Right atrium auricular region (tissue), 2 donors: ENCODE measurements at regions not wholly inside any gene's neighbourhood (a gene's known extent, or its start where the extent isn't known, plus 50 kb on each side); places are given as distances from the start of the nearest gene placed in this dataset.
A peak's percentile ranks its signal among the peaks of the same experiment; 100 is the strongest.

Source experiments
- DNase-seq: peaks from one replicate; pipeline ENCODE4 v3.0.0-alpha.2; 2019; ENCODE audit warnings: low spot score
- H3K27ac ChIP-seq, 2 donors: fragments of 200-600 bp; sonication (generic); 1 replicate in 1 of 2; 2 replicates in 1 of 2; pipeline ENCODE4 v1.5.1; 2016 to 2019
- H3K27me3 ChIP-seq, 2 donors: fragments of 200-600 bp; sonication (generic); one replicate each; pipeline versions ENCODE4 v1.5.1 to v1.6.0; 2017 to 2019
- H3K36me3 ChIP-seq: fragments of 200-600 bp; sonication (generic); one replicate; pipeline ENCODE4 v1.5.1; 2016
- H3K4me1 ChIP-seq, 2 donors: fragments of 200-600 bp; sonication (generic); one replicate each; pipeline versions ENCODE4 v1.5.1 to v1.6.0; 2017 to 2019
- H3K4me3 ChIP-seq, 2 donors: fragments of 200-600 bp; sonication (generic); 1 replicate in 1 of 2; 2 replicates in 1 of 2; pipeline ENCODE4 v1.5.1; 2017 to 2019; ENCODE audit warnings: mild to moderate bottlenecking in 1 of 2, moderate library complexity in 1 of 2
- H3K9me3 ChIP-seq, 2 donors: fragments of 200-600 bp; sonication (generic); one replicate each; pipeline ENCODE4 v1.5.1; 2019
- TF ChIP-seq, protein P1 (sequence below), 2 donors: fragments of 200-600 bp; sonication (generic); IDR thresholded peaks; one replicate each; pipeline ENCODE4 v1.5.1; 2019; ENCODE audit warnings: antibody characterized with exemption in 2 of 2

DNA sequence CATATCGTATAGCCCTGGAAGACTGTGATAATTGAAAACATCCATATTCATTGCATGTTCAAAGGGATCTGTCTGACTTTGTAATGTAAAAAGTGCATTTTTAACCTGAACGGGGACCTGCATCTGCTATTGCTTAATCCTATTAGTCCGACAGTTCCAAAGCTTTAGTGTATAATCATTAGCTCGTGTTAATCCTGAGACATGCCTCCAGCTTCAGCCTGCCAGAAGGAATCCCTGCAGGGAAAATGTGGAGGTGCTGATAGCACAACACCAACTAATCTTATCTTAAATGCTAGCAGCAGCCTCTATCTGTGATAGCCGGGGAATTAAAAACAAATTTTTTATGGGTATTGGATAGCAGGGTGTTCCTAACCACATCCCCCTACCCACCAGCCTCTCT, 495.2 kb downstream of the TLE4 start:
- TF ChIP-seq, protein P1, sequence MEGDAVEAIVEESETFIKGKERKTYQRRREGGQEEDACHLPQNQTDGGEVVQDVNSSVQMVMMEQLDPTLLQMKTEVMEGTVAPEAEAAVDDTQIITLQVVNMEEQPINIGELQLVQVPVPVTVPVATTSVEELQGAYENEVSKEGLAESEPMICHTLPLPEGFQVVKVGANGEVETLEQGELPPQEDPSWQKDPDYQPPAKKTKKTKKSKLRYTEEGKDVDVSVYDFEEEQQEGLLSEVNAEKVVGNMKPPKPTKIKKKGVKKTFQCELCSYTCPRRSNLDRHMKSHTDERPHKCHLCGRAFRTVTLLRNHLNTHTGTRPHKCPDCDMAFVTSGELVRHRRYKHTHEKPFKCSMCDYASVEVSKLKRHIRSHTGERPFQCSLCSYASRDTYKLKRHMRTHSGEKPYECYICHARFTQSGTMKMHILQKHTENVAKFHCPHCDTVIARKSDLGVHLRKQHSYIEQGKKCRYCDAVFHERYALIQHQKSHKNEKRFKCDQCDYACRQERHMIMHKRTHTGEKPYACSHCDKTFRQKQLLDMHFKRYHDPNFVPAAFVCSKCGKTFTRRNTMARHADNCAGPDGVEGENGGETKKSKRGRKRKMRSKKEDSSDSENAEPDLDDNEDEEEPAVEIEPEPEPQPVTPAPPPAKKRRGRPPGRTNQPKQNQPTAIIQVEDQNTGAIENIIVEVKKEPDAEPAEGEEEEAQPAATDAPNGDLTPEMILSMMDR (IDR thresholded peaks at IDR 0.05) = no peak
- no peak for DNase-seq

DNA sequence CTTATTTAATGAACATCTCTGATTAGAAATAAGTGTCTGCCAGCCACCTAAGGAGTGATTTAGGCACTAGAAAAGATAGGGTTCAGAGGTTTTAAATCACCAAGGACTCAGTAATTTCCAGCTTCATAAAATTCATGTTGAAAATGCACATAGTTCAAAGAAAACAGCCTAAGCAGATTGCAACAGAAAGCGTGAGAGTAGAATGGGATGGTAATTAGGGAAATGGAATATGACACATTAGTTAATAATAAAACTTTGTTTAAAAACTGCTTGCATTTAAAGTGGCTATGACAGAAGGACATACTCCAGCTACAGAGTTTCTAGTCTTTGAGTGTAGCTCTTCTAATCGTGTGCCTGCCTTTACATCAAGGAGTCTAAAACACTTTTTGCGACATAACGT, 490.8 kb downstream of the TLE4 start:
- peak overlapping the region in 1 of 2 donors; percentile 56 for H3K27ac ChIP-seq
- H3K4me3 ChIP-seq = no peak overlapping the region
- H3K9me3 ChIP-seq = peaks cover 0 to 13% of the 10 kb centered on the region in 2 donors
- TF ChIP-seq, protein P1 (IDR thresholded peaks at IDR 0.05) = no peak
- H3K27me3 ChIP-seq = no peaks in the 10 kb centered on the region
- H3K4me1 ChIP-seq = no peaks in the 10 kb centered on the region
- H3K36me3 ChIP-seq = no peaks in the 10 kb centered on the region
- no peak for DNase-seq

More for the DNA sequence above, 495.2 kb downstream of the TLE4 start:
- Histone ChIP-seq H3K9me3 (no peaks in the 10 kb centered on the region), H3K36me3 (no peaks in the 10 kb centered on the region), H3K4me3 (no peak overlapping the region), H3K27me3 (no peaks in the 10 kb centered on the region), H3K27ac (no peak overlapping the region), H3K4me1 (no peaks in the 10 kb centered on the region)

DNA sequence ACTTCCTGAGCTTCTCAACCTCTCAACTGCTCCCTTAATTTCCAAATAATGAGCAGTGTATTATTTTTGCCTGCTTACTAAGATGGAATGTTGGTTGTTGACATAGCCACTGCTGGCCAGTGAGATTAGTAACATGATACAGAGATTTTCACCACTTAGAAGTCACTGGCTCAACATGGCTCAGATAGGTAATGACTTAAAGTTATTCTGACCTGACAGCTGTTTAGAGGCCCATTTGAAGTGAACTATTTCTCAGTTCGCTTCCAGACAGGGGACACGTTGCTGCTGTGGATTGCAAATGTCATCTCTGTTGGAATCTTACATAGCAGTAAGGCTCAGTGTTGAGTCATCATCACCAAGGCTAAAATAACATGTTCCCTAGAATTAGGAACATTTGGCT, 490.2 kb downstream of the TLE4 start:
- TF ChIP-seq, protein P1 (IDR thresholded peaks at IDR 0.05) = no peak
- no peaks in the 10 kb centered on the region for H3K36me3 ChIP-seq
- H3K4me3 ChIP-seq = no peak overlapping the region
- H3K27ac ChIP-seq = peak overlapping the region in 1 of 2 donors; percentile 56
- H3K4me1 ChIP-seq = no peaks in the 10 kb centered on the region
- peaks cover 0 to 16% of the 10 kb centered on the region in 2 donors for H3K9me3 ChIP-seq
- no peak for DNase-seq
- H3K27me3 ChIP-seq = no peaks in the 10 kb centered on the region

DNA sequence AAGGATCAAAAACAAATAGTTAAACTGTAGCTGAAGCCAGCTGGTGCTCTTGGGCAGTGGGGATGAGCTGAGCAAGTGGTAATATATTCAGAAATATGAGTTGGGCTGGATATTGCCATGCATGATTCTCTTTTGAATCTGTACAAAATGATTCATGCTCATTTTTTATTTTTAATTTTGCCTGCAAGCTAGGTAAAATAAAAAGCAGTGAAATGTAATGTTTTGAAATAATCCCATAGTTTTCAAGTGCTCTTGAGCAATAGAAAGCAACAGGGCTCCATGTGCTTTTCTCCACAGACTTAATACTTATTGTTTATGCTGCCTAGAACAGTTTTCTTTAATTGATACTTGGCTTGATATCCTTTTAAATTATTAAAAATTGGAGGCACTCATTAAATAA, 489.3 kb downstream of the TLE4 start:
- Histone ChIP-seq H3K27me3 (no peaks in the 10 kb centered on the region), H3K4me1 (no peaks in the 10 kb centered on the region), H3K36me3 (no peaks in the 10 kb centered on the region), H3K9me3 (peaks cover 0 to 23% of the 10 kb centered on the region in 2 donors), H3K4me3 (no peak overlapping the region), H3K27ac (peak overlapping the region in 1 of 2 donors; percentile 56)
- TF ChIP-seq, protein P1 (IDR thresholded peaks at IDR 0.05) = no peak
- no peak for DNase-seq

DNA sequence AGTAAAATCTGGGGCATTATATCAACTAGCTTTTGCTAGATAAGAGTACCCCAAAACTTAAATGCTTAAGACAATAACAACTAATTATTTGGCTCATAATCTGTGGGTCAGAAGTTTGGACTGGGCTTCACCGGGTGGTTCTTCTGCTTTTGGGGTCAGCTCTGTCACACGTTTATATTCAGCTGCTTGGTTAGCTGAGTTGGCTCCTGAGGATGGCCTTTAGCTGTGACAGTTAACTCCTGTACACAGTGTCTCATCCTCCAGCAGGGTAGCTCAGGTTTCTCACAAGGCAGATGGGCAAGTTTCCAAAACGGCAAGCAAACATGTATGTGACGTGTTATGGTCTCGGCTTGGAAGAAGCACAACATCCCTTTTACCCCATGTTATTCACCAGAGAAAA, 488.2 kb downstream of the TLE4 start:
- no peaks in the 10 kb centered on the region for H3K36me3 ChIP-seq
- no peaks in the 10 kb centered on the region for H3K4me1 ChIP-seq
- TF ChIP-seq, protein P1 (IDR thresholded peaks at IDR 0.05) = no peak
- no peak overlapping the region for H3K27ac ChIP-seq
- DNase-seq = no peak
- peaks cover 0 to 23% of the 10 kb centered on the region in 2 donors for H3K9me3 ChIP-seq
- no peak overlapping the region for H3K4me3 ChIP-seq
- no peaks in the 10 kb centered on the region for H3K27me3 ChIP-seq

DNA sequence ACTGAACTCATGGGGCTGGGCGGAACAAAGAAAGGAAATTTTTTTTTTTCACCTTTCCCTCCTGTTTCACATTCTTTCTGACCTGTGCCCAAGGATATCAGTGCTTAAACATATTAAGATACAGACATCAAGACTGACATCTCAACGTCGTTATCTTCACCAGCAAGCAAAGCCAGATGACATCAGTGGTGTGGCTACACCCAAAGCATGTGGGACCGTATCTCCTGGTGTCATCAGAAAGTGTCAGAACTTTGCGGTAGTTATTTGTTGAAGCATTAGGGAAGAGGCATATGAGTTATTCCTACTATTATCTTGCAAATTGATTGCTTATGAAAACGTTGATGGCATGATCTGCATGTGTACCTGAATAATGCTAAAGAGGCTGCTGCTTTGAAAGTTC, 487.4 kb downstream of the TLE4 start:
- Histone ChIP-seq H3K4me3 (no peak overlapping the region), H3K4me1 (no peaks in the 10 kb centered on the region), H3K9me3 (peaks cover 0 to 23% of the 10 kb centered on the region in 2 donors), H3K27ac (no peak overlapping the region), H3K36me3 (no peaks in the 10 kb centered on the region), H3K27me3 (no peaks in the 10 kb centered on the region)
- DNase-seq = no peak
- TF ChIP-seq, protein P1 (IDR thresholded peaks at IDR 0.05) = no peak
